ENCODE measurements at regions not wholly inside any gene's neighbourhood (a gene's known extent, or its start where the extent isn't known, plus 50 kb on each side); places are given as distances from the start of the nearest gene placed in this dataset.

GRCh38 chr1:114286960-114287359, 133.3 kb upstream of the SYT6 start:
- TF ChIP-seq EZH2 (IDR thresholded peaks at IDR 0.05) (no peak), POLR2AphosphoS5 (IDR thresholded peaks at IDR 0.05; ENCODE audit: borderline replicate concordance, low read depth, low read length) (no peak), FOXP2 (optimal IDR thresholded peaks at IDR 0.05; ENCODE audit: control extremely low read depth, extremely low read length, insufficient read depth) (no peak)
